ENCODE measurements at regions not wholly inside any gene's neighbourhood (a gene's known extent, or its start where the extent isn't known, plus 50 kb on each side); places are given as distances from the start of the nearest gene placed in this dataset.

DNA sequence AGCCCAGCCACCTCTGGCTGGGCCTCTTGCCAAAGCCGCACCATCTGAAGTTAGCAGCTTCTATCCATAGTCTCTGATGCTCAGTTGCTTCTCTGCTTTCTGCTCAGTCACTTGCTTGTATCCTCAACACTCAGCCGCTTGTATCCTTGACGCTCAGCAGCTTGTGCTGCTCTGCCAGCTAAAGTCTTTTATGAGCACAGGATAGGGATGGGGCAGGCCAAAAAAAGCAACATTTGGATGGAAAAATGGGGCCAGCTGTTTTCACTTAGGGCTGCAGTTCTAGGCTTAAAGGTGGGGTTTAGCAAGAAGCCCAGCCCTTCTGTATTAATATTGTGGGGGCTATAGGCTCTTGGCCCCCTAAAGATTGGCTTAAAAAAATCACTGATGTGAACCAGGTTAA, 739.4 kb downstream of the CDH8 start:
- TF ChIP-seq ZBTB7A (IDR thresholded peaks at IDR 0.05; ENCODE audit: low read depth) (no peak), FOXM1 (IDR thresholded peaks at IDR 0.05; ENCODE audit: borderline replicate concordance, low read depth) (no peak), CEBPB (IDR thresholded peaks at IDR 0.05) (no peak), CREB1 (IDR thresholded peaks at IDR 0.05; ENCODE audit: low read depth) (no peak), TCF12 (IDR thresholded peaks at IDR 0.05; ENCODE audit: low read depth) (no peak), EP300 (IDR thresholded peaks at IDR 0.05; ENCODE audit: borderline replicate concordance) (no peak), TEAD4 (IDR thresholded peaks at IDR 0.05) (no peak), TAF1 (IDR thresholded peaks at IDR 0.05; ENCODE audit: low read depth) (no peak), YY1 (IDR thresholded peaks at IDR 0.05; ENCODE audit: low read depth) (no peak), NFIC (IDR thresholded peaks at IDR 0.05) (no peak)
- TF ChIP-seq, protein P1, sequence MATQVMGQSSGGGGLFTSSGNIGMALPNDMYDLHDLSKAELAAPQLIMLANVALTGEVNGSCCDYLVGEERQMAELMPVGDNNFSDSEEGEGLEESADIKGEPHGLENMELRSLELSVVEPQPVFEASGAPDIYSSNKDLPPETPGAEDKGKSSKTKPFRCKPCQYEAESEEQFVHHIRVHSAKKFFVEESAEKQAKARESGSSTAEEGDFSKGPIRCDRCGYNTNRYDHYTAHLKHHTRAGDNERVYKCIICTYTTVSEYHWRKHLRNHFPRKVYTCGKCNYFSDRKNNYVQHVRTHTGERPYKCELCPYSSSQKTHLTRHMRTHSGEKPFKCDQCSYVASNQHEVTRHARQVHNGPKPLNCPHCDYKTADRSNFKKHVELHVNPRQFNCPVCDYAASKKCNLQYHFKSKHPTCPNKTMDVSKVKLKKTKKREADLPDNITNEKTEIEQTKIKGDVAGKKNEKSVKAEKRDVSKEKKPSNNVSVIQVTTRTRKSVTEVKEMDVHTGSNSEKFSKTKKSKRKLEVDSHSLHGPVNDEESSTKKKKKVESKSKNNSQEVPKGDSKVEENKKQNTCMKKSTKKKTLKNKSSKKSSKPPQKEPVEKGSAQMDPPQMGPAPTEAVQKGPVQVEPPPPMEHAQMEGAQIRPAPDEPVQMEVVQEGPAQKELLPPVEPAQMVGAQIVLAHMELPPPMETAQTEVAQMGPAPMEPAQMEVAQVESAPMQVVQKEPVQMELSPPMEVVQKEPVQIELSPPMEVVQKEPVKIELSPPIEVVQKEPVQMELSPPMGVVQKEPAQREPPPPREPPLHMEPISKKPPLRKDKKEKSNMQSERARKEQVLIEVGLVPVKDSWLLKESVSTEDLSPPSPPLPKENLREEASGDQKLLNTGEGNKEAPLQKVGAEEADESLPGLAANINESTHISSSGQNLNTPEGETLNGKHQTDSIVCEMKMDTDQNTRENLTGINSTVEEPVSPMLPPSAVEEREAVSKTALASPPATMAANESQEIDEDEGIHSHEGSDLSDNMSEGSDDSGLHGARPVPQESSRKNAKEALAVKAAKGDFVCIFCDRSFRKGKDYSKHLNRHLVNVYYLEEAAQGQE (IDR thresholded peaks at IDR 0.05; ENCODE audit: low read depth) = no peak
- TF ChIP-seq, protein P2, sequence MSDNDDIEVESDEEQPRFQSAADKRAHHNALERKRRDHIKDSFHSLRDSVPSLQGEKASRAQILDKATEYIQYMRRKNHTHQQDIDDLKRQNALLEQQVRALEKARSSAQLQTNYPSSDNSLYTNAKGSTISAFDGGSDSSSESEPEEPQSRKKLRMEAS (IDR thresholded peaks at IDR 0.05) = no peak
- TF ChIP-seq, protein P3, sequence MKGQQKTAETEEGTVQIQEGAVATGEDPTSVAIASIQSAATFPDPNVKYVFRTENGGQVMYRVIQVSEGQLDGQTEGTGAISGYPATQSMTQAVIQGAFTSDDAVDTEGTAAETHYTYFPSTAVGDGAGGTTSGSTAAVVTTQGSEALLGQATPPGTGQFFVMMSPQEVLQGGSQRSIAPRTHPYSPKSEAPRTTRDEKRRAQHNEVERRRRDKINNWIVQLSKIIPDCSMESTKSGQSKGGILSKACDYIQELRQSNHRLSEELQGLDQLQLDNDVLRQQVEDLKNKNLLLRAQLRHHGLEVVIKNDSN (IDR thresholded peaks at IDR 0.05) = no peak

DNA sequence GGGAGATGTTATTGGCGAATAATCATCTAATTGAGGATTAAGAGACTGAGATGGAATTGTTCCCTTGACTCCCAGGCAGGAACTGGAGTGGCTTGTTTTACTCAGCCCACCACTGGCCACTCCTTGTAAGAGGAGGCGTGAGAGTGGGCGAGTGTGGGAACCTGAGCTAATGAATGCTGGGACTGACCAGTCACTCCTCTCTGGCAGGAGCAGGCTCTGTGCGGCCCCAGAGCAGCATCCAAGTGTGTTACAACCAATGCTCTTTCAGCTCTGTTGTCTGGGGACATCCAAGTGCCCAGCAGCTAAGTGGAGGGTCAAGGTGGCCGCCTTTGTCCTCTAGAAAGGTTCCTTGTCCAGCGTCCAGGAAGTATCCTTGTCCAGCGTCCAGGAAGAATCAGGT, 739.9 kb downstream of the CDH8 start:
- TF ChIP-seq EGR1 (IDR thresholded peaks at IDR 0.05) (no peak), YY1 (IDR thresholded peaks at IDR 0.05; ENCODE audit: low read depth) (no peak), EP300 (IDR thresholded peaks at IDR 0.05; ENCODE audit: borderline replicate concordance) (no peak), ZBTB7A (IDR thresholded peaks at IDR 0.05; ENCODE audit: low read depth) (no peak), FOXM1 (IDR thresholded peaks at IDR 0.05; ENCODE audit: borderline replicate concordance, low read depth) (no peak), TAF1 (IDR thresholded peaks at IDR 0.05; ENCODE audit: low read depth) (no peak), NFIC (IDR thresholded peaks at IDR 0.05) (no peak), TCF12 (IDR thresholded peaks at IDR 0.05; ENCODE audit: low read depth) (no peak), CREB1 (IDR thresholded peaks at IDR 0.05; ENCODE audit: low read depth) (no peak)
- TF ChIP-seq, protein P2 (IDR thresholded peaks at IDR 0.05) = no peak
- TF ChIP-seq, protein P3 (IDR thresholded peaks at IDR 0.05) = no peak

DNA sequence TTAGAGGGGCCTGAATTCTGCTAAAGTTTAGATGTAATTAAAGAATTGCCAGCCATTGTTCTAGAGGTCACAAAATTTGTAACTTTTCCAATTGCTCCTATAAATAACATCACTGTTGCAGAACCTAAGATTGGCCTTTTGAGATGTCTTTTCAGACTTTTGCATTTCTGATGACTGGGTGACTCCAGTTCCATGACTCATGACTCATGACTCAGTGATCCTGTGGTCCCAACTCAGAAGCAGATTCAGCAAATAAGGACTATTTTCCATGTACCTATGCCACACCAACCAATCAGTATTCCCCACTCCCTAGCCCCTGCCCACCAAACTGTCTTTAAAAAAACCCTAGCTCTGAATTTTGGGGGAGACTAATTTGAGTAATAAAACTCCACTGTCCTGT, 740.9 kb downstream of the CDH8 start:
- no peak for TF ChIP-seq CEBPB (IDR thresholded peaks at IDR 0.05)
- TF ChIP-seq EP300 (IDR thresholded peaks at IDR 0.05; ENCODE audit: borderline replicate concordance) = no peak
- TF ChIP-seq CREB1 (IDR thresholded peaks at IDR 0.05; ENCODE audit: low read depth) = no peak

DNA sequence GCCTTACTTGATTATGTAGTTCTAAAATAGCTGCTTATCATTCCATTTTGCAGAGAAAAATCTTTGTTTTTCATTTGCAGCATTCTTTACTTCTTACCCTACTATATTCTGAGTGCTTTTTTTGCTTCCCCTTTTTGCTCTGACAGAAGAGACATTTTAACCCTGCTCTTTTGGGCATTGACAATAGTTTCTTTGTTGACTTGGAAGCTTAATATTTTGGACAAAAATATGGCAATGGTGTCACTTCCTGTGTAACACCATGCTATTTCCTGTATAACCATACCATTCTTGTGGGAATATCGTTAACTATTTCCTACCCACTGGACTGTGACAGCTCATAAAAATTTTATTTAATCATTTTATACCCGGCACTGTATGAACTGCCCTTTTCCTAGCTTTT, 747.1 kb downstream of the CDH8 start:
- no peak for TF ChIP-seq TEAD4 (IDR thresholded peaks at IDR 0.05)
- no peak for TF ChIP-seq NFIC (IDR thresholded peaks at IDR 0.05)
- TF ChIP-seq EGR1 (IDR thresholded peaks at IDR 0.05) = no peak
- TF ChIP-seq, protein P2 (IDR thresholded peaks at IDR 0.05) = no peak
- TF ChIP-seq FOXM1 (IDR thresholded peaks at IDR 0.05; ENCODE audit: borderline replicate concordance, low read depth) = no peak
- TF ChIP-seq, protein P1 (IDR thresholded peaks at IDR 0.05; ENCODE audit: low read depth) = no peak

DNA sequence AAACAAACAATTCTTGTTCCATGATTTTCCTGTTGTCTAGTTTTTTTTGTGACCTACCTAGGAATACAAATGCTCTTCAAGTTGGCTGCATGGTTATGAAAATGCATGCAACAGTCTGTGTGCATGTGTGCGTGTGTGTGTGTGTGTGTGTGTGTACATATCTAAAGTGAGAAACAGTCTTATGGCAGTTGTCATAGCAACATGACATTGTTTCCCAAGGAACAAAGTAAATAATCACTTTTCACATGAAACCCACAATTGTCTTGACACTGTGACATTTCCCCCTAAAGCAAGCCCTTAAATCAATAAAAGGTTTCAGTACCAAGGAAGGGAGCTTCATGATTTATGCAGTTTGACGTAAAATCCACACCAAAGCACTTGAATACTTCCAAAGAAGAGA, 758.4 kb downstream of the CDH8 start:
- no peak for TF ChIP-seq ZBTB7A (IDR thresholded peaks at IDR 0.05; ENCODE audit: low read depth)

DNA sequence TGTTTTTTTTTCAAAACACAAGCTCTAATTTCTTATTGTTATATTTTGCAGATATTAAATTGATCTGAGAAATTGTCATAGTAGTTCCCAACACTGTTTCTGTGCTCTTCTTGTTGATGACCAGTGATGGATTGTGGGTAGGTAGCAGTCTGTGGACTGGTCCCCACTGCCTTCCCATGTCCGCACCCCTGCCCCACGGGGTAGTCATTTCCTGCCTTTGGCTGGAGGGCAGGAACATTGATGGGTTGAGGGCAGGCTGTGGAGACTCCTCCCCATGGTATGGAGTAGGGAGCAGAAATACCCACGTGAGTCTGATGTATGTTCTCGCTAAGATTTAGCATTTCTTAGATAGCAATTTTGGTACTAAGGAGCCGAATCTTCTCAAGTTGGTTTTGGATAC, 762.0 kb downstream of the CDH8 start:
- TF ChIP-seq, protein P1 (IDR thresholded peaks at IDR 0.05; ENCODE audit: low read depth) = no peak
- no peak for TF ChIP-seq RAD21 (IDR thresholded peaks at IDR 0.05; ENCODE audit: low read depth)
- TF ChIP-seq CREB1 (IDR thresholded peaks at IDR 0.05; ENCODE audit: low read depth) = no peak
- no peak for TF ChIP-seq NFIC (IDR thresholded peaks at IDR 0.05)
- no peak for TF ChIP-seq EGR1 (IDR thresholded peaks at IDR 0.05)
